ENCODE measurements at regions not wholly inside any gene's neighbourhood (a gene's known extent, or its start where the extent isn't known, plus 50 kb on each side); places are given as distances from the start of the nearest gene placed in this dataset.

DNA sequence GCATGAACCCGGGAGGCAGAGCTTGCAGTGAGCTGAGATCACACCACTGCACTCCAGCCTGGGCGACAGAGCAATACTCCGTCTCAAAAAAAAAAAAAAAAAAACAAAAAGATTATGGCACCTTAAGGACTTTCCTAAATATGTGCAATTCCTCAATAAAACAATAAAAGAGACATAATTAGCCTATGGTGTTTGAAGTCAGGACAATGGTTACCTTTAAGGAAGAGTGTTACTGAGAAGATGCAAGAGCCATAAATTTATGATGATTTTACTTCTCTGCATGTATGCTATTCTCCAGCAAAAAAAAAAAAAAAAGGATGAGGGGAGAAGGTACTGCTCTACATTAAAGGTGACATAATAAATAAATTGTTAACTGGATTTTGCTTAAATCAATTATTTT is 208.2 kb upstream of the STK17B start:
- no peak for FAIRE-seq

DNA sequence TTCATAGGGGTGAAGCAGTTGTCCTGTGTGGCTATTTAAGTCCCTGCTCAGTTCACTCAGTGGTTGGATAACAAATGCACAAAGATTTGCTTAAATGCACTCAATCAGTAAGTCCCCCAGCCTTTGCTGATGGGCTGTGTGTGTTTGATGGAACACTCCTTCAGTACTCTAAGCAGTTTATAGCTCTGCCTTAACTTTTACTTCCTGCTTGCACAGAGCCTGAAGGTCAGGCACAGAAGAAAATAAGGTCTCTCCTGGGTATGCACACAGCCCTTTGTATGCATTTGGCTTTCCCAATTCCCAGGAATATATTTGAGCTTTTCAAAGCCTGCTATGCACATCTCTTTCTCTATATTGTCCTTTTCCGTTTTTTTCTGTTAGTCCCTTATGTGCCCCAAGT is 208.7 kb upstream of the STK17B start:
- no peak for FAIRE-seq
- TF ChIP-seq POLR2A (IDR thresholded peaks at IDR 0.05; ENCODE audit: low read depth, low read length), result no peak
- DNase-seq (ENCODE audit: insufficient read length, low spot score), result no peak

More for the DNA sequence above, 208.2 kb upstream of the STK17B start:
- DNase-seq (ENCODE audit: insufficient read length, low spot score), result no peak
- TF ChIP-seq POLR2A (IDR thresholded peaks at IDR 0.05; ENCODE audit: low read depth, low read length), result no peak

DNA sequence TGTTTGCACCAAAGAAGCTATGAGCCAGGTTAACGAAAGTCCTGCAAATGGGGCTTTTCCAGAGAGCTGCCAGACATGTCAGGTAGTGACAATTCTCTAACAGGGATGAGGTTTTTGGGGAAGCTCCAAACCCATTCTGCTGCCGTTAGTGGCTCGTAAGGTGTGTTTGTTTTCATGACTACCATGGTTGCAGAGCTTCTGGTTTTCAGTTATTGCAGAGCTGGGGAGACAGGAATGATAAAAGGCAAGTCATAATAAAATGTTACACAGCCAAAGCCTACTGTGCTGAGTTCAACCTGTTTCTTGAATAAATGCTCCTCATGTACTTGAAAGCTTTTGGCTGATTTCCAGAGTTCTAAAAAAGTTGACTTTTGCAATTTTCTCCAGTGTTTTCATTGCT is 209.2 kb upstream of the STK17B start:
- DNase-seq (ENCODE audit: insufficient read length, low spot score), result no peak
- no peak for TF ChIP-seq POLR2A (IDR thresholded peaks at IDR 0.05; ENCODE audit: low read depth, low read length)
- no peak for FAIRE-seq

DNA sequence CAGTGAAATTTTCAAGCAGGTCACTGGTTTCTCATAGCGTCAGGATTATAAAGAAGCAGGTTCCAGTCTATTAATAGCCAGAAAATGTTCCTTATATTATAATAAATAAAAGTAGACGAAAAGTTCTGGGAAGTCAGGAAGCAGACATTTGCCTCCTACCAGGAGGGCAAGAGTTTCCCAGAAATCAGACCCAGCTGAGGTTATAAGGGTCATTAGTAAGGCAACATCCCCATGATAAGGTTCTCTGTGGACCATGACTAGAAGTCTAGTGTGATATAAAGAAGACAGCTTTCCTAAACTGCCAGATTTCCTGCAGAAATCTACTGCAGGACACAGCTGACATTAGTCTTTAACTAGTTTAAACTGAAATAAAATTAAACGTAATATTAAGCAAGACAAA is 210.1 kb upstream of the STK17B start:
- DNase-seq (ENCODE audit: insufficient read length, low spot score) (no peak), FAIRE-seq (no peak)
- TF ChIP-seq POLR2A (IDR thresholded peaks at IDR 0.05; ENCODE audit: low read depth, low read length), result no peak

DNA sequence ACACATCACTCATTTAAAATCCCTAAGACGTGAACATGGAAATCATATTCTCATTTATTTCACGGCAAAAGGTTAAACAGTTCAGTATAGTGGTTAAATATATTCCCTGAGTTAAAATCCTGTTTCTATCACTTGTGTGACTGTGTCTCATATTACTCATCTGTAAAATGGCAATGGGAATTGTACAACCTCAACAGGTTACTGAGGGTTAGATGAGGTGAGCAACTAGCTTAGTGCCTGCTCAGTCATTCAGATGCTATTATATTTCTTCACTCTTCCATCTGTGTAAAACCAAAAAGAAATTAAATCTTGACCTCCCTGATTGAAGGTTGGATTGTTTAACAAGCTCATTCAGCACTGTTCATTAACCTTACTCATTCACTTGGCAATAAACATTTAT is 212.4 kb upstream of the STK17B start:
- no peak for DNase-seq (ENCODE audit: insufficient read length, low spot score)
- no peak for FAIRE-seq
- TF ChIP-seq POLR2A (IDR thresholded peaks at IDR 0.05; ENCODE audit: low read depth, low read length), result no peak

DNA sequence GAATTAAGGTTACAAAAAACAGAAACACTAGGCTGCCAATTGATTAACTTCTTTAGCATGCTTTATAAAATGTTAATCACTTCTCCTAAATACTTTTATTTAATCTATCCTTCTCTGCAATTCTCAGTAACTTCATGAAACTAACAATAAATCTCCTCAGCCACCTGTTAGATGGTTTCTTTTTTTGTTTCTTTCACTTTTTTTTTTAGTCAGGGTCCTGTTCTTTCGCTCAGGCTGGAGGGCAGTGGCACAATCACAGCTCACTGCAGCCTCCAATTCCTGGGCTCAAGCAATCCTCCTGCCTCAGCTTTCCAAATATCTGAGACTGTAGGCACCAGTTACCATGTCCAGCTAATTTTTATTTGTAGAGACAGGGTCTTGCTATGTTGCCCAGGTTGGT is 213.4 kb upstream of the STK17B start:
- no peak for DNase-seq (ENCODE audit: insufficient read length, low spot score)
- TF ChIP-seq POLR2A (IDR thresholded peaks at IDR 0.05; ENCODE audit: low read depth, low read length), result no peak
- no peak for FAIRE-seq

DNA sequence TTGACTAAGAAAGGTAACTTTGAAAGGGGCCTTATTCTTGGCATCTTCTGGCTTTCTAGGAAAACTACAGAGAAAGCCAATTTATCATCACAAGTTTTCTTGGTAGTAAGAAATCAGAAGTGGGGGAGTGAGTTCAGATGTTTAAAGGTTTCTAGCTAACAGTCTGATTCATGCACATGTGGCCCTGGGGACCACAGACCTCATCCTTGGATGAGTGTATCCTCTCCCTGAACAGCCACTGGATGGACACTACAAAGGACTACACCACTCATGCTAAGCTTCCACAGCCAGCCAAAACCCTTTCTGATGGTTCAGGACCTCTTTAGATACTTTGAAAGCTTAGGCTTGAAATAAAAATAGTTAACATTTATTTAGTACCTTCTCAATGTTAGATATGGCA is 218.3 kb upstream of the STK17B start:
- no peak for DNase-seq (ENCODE audit: insufficient read length, low spot score)
- no peak for TF ChIP-seq POLR2A (IDR thresholded peaks at IDR 0.05; ENCODE audit: low read depth, low read length)
- no peak for FAIRE-seq

DNA sequence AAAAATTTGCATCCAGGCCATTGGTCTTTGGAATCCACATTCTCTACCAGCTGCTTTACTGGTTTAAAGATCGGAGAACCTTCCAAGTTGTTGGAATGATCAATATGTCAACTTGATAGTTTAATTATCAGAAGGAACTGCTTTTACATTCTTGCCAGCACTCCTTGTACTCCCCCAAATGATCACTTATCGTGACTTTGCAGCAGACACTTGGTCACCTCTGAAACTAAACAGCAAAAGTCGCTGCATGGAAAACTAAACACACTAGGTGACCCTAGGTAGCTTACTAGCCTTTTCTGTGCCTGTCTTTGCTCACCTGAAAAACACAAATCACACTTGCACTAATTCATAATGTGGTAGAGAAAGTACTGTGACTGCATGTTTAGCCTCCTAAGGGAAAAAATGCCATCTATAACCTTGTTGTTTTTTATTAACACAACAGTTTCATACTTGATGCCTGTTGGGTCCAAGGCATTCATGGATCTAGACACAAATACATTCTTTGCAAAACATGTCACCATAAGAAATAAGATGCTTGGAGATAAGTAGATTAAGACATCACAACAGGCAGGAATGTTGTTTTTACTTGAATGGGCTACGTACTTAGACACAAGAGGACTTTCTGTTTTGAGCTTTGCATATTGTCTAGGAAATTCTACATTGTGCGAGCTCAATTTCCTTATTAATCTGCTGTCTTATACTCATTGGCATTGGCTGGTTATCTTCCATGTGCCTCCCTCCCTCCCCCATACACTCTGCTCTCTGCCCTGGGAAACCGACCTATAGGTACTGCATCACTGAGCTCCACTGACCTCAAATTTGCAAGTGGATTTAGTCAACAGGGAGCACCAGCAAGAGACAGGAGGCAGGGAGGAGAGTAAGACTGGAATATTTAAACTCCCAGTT is 219.1 kb upstream of the STK17B start:
- DNase-seq (ENCODE audit: insufficient read length, low spot score) (no peak), FAIRE-seq (no peak)
- TF ChIP-seq POLR2A (IDR thresholded peaks at IDR 0.05; ENCODE audit: low read depth, low read length), result no peak

DNA sequence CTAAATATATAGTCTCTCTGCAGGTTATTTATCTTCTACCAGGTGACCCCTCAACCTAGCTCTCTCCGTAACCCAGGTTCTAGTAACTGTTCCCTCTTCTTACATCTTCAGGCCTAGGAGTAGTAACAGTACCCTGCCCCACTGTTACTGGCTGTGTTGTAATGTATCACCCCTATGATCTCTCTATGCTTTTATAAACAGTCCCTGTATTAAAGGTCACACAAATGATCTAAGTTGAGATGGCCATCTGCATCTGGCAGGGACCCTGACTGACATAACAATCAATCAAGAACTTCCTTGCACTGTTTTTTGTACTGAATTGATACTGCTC is 219.7 kb upstream of the STK17B start:
- no peak for TF ChIP-seq POLR2A (IDR thresholded peaks at IDR 0.05; ENCODE audit: low read depth, low read length)
- FAIRE-seq, result no peak
- no peak for DNase-seq (ENCODE audit: insufficient read length, low spot score)

DNA sequence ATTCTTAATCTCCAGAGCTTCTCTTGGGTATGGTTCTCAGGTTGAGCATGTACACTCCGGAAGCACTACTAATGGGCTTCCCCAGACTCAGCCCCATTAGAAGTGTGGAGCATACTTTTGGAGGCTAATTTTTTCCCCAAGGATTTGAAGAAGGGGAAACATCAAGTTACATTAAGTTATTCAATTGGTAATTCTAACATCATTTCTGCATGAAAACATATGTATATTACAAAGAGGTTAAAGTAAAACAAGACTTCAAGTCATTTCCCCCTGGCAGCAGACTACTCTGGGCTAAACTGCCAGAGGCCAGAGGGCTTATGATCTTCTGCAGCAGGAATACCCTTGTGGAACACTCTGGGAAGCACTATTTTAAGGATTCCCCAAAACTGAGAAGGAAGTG is 227.7 kb upstream of the STK17B start:
- FAIRE-seq (no peak), DNase-seq (ENCODE audit: insufficient read length, low spot score) (no peak)
- TF ChIP-seq POLR2A (IDR thresholded peaks at IDR 0.05; ENCODE audit: low read depth, low read length), result no peak

DNA sequence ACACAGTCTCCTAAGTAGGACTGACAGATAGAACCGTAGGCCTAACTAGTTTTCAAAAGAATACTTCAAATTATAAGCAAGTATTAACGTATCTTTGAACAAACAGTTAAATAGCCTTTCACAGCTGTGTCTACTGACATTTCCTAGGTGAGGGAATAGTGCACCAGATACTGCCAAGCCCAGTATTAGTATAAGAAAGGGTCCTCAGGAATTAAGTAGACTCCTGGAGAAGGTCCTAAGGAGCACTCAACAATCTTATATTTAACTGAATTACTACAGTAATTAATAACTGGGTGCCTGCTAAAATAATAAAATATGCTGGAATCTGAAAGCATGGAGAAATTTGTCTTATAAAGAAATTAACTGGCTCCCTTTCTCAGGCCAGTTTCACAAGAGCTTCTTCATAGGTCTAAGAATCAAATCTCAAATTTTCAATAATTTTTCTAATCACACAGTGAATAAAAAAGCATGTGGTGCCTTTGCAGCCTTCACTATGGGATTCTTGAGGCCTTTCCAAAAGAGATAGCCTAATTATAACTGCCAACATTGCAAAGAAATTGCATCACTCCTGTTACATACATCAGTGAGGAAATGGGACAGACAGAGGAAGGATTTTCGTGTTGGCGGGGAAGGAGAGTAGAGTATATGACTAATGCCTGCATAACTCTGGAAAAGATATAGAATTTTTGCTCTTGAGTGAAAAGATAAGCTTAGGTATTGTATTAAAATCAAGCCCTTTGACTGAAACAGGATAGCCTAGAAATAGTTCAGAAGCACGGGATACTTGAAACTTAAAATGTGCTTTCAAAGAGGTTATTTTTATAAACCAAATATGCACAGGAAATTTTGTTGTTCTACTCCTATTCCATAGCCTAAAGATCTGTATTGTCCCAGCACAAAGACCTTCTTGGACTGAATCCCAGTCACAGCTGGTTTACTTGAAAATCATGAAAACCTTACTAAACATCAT is 228.6 kb upstream of the STK17B start:
- DNase-seq (ENCODE audit: insufficient read length, low spot score) (peak; percentile 42), FAIRE-seq (peak; percentile 97)
- TF ChIP-seq POLR2A (IDR thresholded peaks at IDR 0.05; ENCODE audit: low read depth, low read length), result no peak

DNA sequence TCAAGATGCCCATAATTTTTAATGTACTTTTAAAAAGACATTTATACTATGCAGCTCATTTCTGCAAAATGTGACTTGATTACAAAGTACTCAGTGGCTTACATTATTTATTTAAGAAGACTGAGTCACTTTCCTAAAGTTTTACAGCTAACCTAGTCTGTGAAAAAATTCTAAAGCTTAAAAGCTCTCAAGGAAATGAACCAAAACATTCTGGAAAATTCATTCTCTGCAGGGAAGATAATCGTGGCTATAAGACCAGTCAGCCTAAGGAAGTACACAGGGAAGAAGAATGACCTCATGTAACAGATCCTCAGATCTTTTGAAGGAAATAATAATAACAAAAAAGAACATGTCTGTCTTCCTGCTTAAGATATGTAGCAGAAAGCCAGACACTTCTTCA is 232.1 kb upstream of the STK17B start:
- DNase-seq (ENCODE audit: insufficient read length, low spot score) (no peak), FAIRE-seq (peak; percentile 50)
- TF ChIP-seq POLR2A (IDR thresholded peaks at IDR 0.05; ENCODE audit: low read depth, low read length), result no peak

DNA sequence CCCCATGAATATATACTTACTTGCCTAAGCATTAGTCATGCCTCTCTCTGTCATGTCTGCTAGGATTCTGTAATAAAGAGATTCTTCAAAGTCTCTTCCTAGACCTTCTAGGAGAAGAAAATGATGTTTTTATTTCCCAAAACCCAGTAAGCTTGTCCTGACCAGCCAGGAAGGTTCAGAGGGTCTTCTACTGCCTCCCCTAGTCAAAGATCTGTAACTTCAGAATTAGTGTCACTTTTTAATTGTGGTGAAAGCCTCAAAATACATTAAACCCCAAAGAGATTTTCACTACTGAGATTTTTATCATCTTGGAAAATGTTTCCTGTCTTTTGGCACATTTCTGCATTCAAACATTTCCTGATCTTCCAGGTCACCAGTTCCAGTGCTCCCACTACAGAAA is 232.9 kb upstream of the STK17B start:
- no peak for TF ChIP-seq POLR2A (IDR thresholded peaks at IDR 0.05; ENCODE audit: low read depth, low read length)
- FAIRE-seq, result no peak
- no peak for DNase-seq (ENCODE audit: insufficient read length, low spot score)

DNA sequence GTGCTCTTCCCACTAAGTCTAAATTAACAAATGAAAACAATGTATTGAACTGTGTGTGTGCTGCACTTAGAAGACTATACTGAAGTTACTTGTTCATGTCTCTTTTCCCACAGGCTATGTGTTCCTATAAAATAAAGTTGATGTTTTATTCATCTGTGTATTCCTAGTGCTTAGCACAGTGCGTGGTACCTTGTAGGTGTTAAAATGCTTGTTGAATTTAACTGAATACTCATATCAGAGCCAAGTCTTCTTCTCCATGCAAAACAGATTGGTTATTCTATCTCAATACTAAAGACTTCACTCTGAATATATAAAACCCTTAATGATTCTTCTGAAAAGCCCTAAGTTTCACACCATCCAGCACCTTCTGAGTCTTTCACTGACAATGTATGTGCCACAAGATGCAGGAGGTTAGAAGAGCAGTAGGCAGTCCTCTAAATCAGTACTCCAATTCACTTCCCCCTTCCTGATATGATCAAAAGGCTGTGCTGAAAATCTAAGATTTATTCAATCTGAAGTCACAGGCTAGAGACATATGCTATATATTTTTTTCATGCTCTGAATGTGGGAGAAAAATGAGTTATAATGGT is 231.7 kb upstream of the CCDC150 start:
- no peak for FAIRE-seq
- no peak for TF ChIP-seq POLR2A (IDR thresholded peaks at IDR 0.05; ENCODE audit: low read depth, low read length)
- no peak for DNase-seq (ENCODE audit: insufficient read length, low spot score)

Data from H54 (cell line).